GM12872 (cell line): ENCODE measurements at regions not wholly inside any gene's neighbourhood (a gene's known extent, or its start where the extent isn't known, plus 50 kb on each side); places are given as distances from the start of the nearest gene placed in this dataset.

Experiments
- CTCF ChIP-seq: IDR thresholded peaks from 3 replicates; pipeline ENCODE4 v1.5.1; 2011; ENCODE audit warnings: low read depth, mild to moderate bottlenecking, low read length, moderate library complexity; ENCODE audit not compliant: insufficient read depth

GRCh38 chr3:144415492-144415891 lies 443.9 kb downstream of the DIPK2A start:
- no peak for TF ChIP-seq CTCF

DNA sequence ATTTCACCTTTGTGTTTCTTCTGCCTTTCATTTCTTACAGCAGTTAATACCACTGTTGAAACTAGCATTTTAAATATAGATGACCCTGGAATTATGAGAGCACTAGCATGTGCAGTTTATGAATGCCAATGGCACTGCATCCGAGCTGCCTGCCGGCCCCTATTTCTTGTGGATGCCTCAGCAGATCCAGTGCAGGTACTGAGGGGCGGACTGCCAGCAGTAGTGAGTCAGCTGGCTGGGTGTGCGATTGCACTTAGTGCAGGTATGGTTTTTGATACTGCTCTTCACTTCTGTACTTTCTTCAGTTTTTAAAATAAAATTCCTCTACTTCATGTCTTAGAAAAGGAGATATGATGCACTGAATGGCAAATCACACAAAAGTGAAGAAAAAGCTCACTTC lies 453.0 kb downstream of the DIPK2A start:
- no peak for TF ChIP-seq CTCF

GRCh38 chr3:144426366-144426765 lies 454.7 kb downstream of the DIPK2A start:
- no peak for TF ChIP-seq CTCF

GRCh38 chr3:144426967-144427366 lies 455.3 kb downstream of the DIPK2A start:
- no peak for TF ChIP-seq CTCF

GRCh38 chr3:144429719-144430121 lies 458.1 kb downstream of the DIPK2A start:
- no peak for TF ChIP-seq CTCF

DNA sequence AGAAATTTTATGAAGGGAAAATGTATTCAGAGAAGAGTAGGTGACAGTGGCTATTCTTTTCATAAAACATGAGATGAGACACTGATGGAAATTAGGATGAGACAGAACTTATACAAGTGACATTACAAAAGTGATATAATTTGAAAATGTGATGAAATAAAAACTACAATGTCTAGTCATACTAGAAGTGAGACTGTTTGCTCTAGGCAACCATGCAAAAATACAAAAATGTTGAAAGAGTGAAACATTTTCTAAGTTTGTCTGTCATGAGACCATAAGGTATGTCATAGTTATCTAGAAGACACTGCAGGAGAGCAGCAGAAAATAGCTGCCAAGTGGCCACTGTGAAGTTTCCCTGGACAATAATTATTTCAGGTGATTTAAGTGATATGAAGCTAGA lies 459.5 kb downstream of the DIPK2A start:
- TF ChIP-seq CTCF, result no peak

- no peak for TF ChIP-seq CTCF
Measured at GRCh38 chr3:144433006-144433405, 461.4 kb downstream of the DIPK2A start.

- TF ChIP-seq CTCF, result no peak
Measured at GRCh38 chr3:144437989-144438388, 466.4 kb downstream of the DIPK2A start.
